Skeletal muscle tissue (tissue), 3 donors: ENCODE measurements at regions not wholly inside any gene's neighbourhood (a gene's known extent, or its start where the extent isn't known, plus 50 kb on each side); places are given as distances from the start of the nearest gene placed in this dataset.

Source experiments
- H3K27ac ChIP-seq: one replicate; pipeline ENCODE4 v1.7.0; 2013; ENCODE audit warnings: mild to moderate bottlenecking, low read depth, low read length, inconsistent platforms
- H3K27me3 ChIP-seq, 3 donors: one replicate each; pipeline ENCODE4 v1.7.0; 2013; ENCODE audit warnings: low read length in 3 of 3; ENCODE audit not compliant: control insufficient read depth in 3 of 3, insufficient read depth in 3 of 3
- H3K36me3 ChIP-seq, 3 donors: one replicate each; pipeline ENCODE4 v1.7.0; 2013; ENCODE audit warnings: low read length in 3 of 3; ENCODE audit not compliant: control insufficient read depth in 3 of 3, insufficient read depth in 3 of 3
- H3K4me1 ChIP-seq, 3 donors: one replicate each; pipeline ENCODE4 v1.7.0; 2013; ENCODE audit warnings: low read length in 3 of 3, mild to moderate bottlenecking in 3 of 3; ENCODE audit not compliant: control insufficient read depth in 3 of 3, insufficient read depth in 3 of 3
- H3K4me3 ChIP-seq, 3 donors: one replicate each; pipeline ENCODE4 v1.7.0; 2013; ENCODE audit warnings: low read length in 3 of 3
- H3K9ac ChIP-seq, 3 donors: one replicate each; pipeline ENCODE4 v1.7.0; 2013; ENCODE audit warnings: low read length in 3 of 3, mild to moderate bottlenecking in 3 of 3, moderate library complexity in 2 of 3, low read depth in 1 of 3
- H3K9me3 ChIP-seq, 3 donors: one replicate each; pipeline ENCODE4 v1.7.0; 2013; ENCODE audit warnings: low read length in 3 of 3; ENCODE audit not compliant: control insufficient read depth in 3 of 3
- donor health status: Osteomylitis.

GRCh38 chr2:219902891-219903552 is 275.6 kb downstream of the SLC4A3 start:
- H3K4me1 ChIP-seq = no peaks in the 10 kb centered on the region
- H3K9ac ChIP-seq = no peak overlapping the region
- no peaks in the 10 kb centered on the region for H3K9me3 ChIP-seq
- no peak overlapping the region for H3K27ac ChIP-seq
- H3K27me3 ChIP-seq = no peaks in the 10 kb centered on the region
- no peak overlapping the region for H3K4me3 ChIP-seq
- H3K36me3 ChIP-seq = no peaks in the 10 kb centered on the region

GRCh38 chr2:219905640-219906039 is 278.2 kb downstream of the SLC4A3 start:
- Histone ChIP-seq H3K4me3 (no peak overlapping the region), H3K27me3 (no peaks in the 10 kb centered on the region), H3K27ac (no peak overlapping the region), H3K9me3 (no peaks in the 10 kb centered on the region), H3K4me1 (no peaks in the 10 kb centered on the region), H3K36me3 (no peaks in the 10 kb centered on the region), H3K9ac (no peak overlapping the region)

- Histone ChIP-seq H3K9me3 (no peaks in the 10 kb centered on the region), H3K27ac (no peak overlapping the region), H3K9ac (no peak overlapping the region), H3K4me1 (no peaks in the 10 kb centered on the region), H3K36me3 (no peaks in the 10 kb centered on the region), H3K4me3 (no peak overlapping the region), H3K27me3 (no peaks in the 10 kb centered on the region)
These were observed 278.9 kb downstream of the SLC4A3 start for GRCh38 chr2:219906114-219907010.

- no peak overlapping the region for H3K27ac ChIP-seq
These were observed 279.6 kb downstream of the SLC4A3 start for GRCh38 chr2:219907011-219907365.

GRCh38 chr2:219908538-219908937 is 281.1 kb downstream of the SLC4A3 start:
- no peak overlapping the region for H3K9ac ChIP-seq
- H3K4me1 ChIP-seq = peaks cover 0 to 3% (median 0%) of the 10 kb centered on the region in 3 donors
- no peak overlapping the region for H3K4me3 ChIP-seq
- no peaks in the 10 kb centered on the region for H3K9me3 ChIP-seq
- no peak overlapping the region for H3K27ac ChIP-seq
- H3K36me3 ChIP-seq = no peaks in the 10 kb centered on the region
- H3K27me3 ChIP-seq = no peaks in the 10 kb centered on the region

More at GRCh38 chr2:219907011-219907365, 279.6 kb downstream of the SLC4A3 start:
- no peaks in the 10 kb centered on the region for H3K36me3 ChIP-seq
- H3K9ac ChIP-seq = no peak overlapping the region
- H3K27me3 ChIP-seq = no peaks in the 10 kb centered on the region
- no peaks in the 10 kb centered on the region for H3K9me3 ChIP-seq
- H3K4me3 ChIP-seq = no peak overlapping the region
- no peaks in the 10 kb centered on the region for H3K4me1 ChIP-seq

- Histone ChIP-seq H3K27ac (no peak overlapping the region), H3K9me3 (no peaks in the 10 kb centered on the region), H3K9ac (no peak overlapping the region), H3K4me3 (no peak overlapping the region), H3K27me3 (no peaks in the 10 kb centered on the region), H3K4me1 (peaks cover 0 to 3% (median 0%) of the 10 kb centered on the region in 3 donors), H3K36me3 (no peaks in the 10 kb centered on the region)
These were observed 284.1 kb downstream of the SLC4A3 start for GRCh38 chr2:219911541-219911940.

GRCh38 chr2:219912491-219912921 is 285.1 kb downstream of the SLC4A3 start:
- Histone ChIP-seq H3K27me3 (no peaks in the 10 kb centered on the region), H3K36me3 (no peaks in the 10 kb centered on the region), H3K9me3 (no peaks in the 10 kb centered on the region), H3K4me3 (no peak overlapping the region), H3K9ac (peak overlapping the region in 2 of 3 donors; percentile 14 to 35), H3K4me1 (peaks cover 0 to 3% (median 0%) of the 10 kb centered on the region in 3 donors), H3K27ac (no peak overlapping the region)

GRCh38 chr2:219914577-219914976 is 287.1 kb downstream of the SLC4A3 start:
- Histone ChIP-seq H3K4me3 (no peak overlapping the region), H3K36me3 (no peaks in the 10 kb centered on the region), H3K4me1 (peaks cover 0 to 3% (median 0%) of the 10 kb centered on the region in 3 donors), H3K27ac (no peak overlapping the region), H3K9me3 (no peaks in the 10 kb centered on the region), H3K27me3 (no peaks in the 10 kb centered on the region), H3K9ac (no peak overlapping the region)

GRCh38 chr2:219916281-219916680 is 288.9 kb downstream of the SLC4A3 start:
- H3K36me3 ChIP-seq = no peaks in the 10 kb centered on the region
- H3K27me3 ChIP-seq = no peaks in the 10 kb centered on the region
- peaks cover 0 to 3% (median 0%) of the 10 kb centered on the region in 3 donors for H3K4me1 ChIP-seq
- H3K27ac ChIP-seq = no peak overlapping the region
- no peak overlapping the region for H3K9ac ChIP-seq
- H3K4me3 ChIP-seq = no peak overlapping the region
- H3K9me3 ChIP-seq = no peaks in the 10 kb centered on the region
